ENCODE measurements at regions not wholly inside any gene's neighbourhood (a gene's known extent, or its start where the extent isn't known, plus 50 kb on each side); places are given as distances from the start of the nearest gene placed in this dataset.

- H3K9ac ChIP-seq (ENCODE audit: low read length in 2 of 2): no peak overlapping the region
- H3K27ac ChIP-seq (ENCODE audit: low read length): no peak overlapping the region
- no peak overlapping the region for H3K4me3 ChIP-seq (ENCODE audit: low read length in 2 of 2)
- peaks cover 0 to 2% of the 10 kb centered on the region in 2 donors for H3K9me3 ChIP-seq (ENCODE audit: control insufficient read depth in 2 of 2, low read length in 2 of 2)
- H3K4me1 ChIP-seq (ENCODE audit: control insufficient read depth, insufficient read depth, low read length): no peaks in the 10 kb centered on the region
- H3K36me3 ChIP-seq (ENCODE audit: control insufficient read depth in 2 of 2, insufficient read depth in 2 of 2, low read length in 2 of 2): no peaks in the 10 kb centered on the region
- no peaks in the 10 kb centered on the region for H3K27me3 ChIP-seq (ENCODE audit: control insufficient read depth in 1 of 2, insufficient read depth in 2 of 2, low read length in 2 of 2)
Measured at GRCh38 chr1:106277786-106278185, 778.7 kb upstream of the PRMT6 start.

DNA sequence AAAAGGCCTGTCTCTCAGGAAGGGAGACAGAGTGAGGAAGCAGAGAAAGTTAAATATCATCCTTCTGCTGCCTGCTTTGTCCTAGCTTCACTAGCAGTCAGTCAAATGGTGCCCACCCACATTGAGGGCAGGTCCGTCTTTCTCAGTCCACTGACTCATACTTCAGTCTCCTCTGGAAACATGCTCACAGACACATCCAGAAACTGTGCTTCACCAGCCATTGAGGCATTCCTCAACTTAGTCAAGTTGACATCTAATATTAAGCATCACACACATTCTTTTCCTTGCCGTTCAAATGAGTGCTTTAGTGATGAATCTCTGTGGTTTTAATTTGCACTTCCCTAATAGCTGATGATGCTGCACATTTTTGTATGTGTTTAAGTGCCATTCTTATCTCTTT, 777.8 kb upstream of the PRMT6 start:
- Histone ChIP-seq H3K4me1 (ENCODE audit: control insufficient read depth, insufficient read depth, low read length) (no peaks in the 10 kb centered on the region), H3K9ac (ENCODE audit: low read length in 2 of 2) (no peak overlapping the region), H3K9me3 (ENCODE audit: control insufficient read depth in 2 of 2, low read length in 2 of 2) (peaks cover 0 to 2% of the 10 kb centered on the region in 2 donors), H3K36me3 (ENCODE audit: control insufficient read depth in 2 of 2, insufficient read depth in 2 of 2, low read length in 2 of 2) (no peaks in the 10 kb centered on the region), H3K4me3 (ENCODE audit: low read length in 2 of 2) (no peak overlapping the region), H3K27ac (ENCODE audit: low read length) (no peak overlapping the region), H3K27me3 (ENCODE audit: control insufficient read depth in 1 of 2, insufficient read depth in 2 of 2, low read length in 2 of 2) (no peaks in the 10 kb centered on the region)

- H3K4me1 ChIP-seq (ENCODE audit: control insufficient read depth, insufficient read depth, low read length): no peaks in the 10 kb centered on the region
- no peak overlapping the region for H3K27ac ChIP-seq (ENCODE audit: low read length)
- H3K27me3 ChIP-seq (ENCODE audit: control insufficient read depth in 1 of 2, insufficient read depth in 2 of 2, low read length in 2 of 2): no peaks in the 10 kb centered on the region
- H3K9ac ChIP-seq (ENCODE audit: low read length in 2 of 2): no peak overlapping the region
- H3K4me3 ChIP-seq (ENCODE audit: low read length in 2 of 2): no peak overlapping the region
- H3K36me3 ChIP-seq (ENCODE audit: control insufficient read depth in 2 of 2, insufficient read depth in 2 of 2, low read length in 2 of 2): no peaks in the 10 kb centered on the region
- no peaks in the 10 kb centered on the region for H3K9me3 ChIP-seq (ENCODE audit: control insufficient read depth in 2 of 2, low read length in 2 of 2)
Measured at GRCh38 chr1:106289265-106289928, 767.1 kb upstream of the PRMT6 start.

DNA sequence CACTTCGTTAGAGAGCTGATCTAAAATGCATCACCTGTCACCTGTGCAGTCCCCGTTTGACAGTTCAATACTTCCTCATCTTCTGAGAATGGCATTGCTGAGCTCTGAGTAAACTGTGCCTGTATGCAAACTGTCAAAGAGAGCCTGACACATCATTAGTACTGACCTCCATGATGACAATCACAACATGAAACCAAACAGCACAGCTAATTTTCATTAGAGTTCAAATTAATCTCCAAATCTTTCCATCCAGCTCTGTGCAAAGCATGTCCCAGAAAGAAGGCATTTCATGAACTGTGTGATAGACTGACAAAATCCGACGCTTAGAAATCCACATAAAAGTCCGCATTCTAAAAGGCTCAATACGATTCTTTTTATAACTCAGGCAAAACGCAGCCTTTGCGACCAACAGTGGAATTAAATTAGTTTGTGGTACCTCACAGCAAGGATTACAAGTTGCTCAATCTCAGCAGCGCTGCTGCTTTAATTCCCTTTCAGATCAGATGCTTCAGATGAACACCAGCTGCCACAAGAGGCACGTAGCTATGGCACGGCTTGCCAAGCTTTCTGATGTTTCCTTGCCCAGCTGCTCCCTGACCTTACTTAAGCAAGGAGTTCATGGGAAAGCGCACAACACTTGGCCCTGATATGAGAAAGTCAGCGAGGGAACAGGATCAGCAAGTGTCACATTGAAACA, 765.5 kb upstream of the PRMT6 start:
- Histone ChIP-seq H3K9me3 (ENCODE audit: control insufficient read depth in 2 of 2, low read length in 2 of 2) (no peaks in the 10 kb centered on the region), H3K36me3 (ENCODE audit: control insufficient read depth in 2 of 2, insufficient read depth in 2 of 2, low read length in 2 of 2) (no peaks in the 10 kb centered on the region), H3K4me3 (ENCODE audit: low read length in 2 of 2) (no peak overlapping the region), H3K4me1 (ENCODE audit: control insufficient read depth, insufficient read depth, low read length) (no peaks in the 10 kb centered on the region), H3K27ac (ENCODE audit: low read length) (no peak overlapping the region), H3K9ac (ENCODE audit: low read length in 2 of 2) (no peak overlapping the region), H3K27me3 (ENCODE audit: control insufficient read depth in 1 of 2, insufficient read depth in 2 of 2, low read length in 2 of 2) (no peaks in the 10 kb centered on the region)

DNA sequence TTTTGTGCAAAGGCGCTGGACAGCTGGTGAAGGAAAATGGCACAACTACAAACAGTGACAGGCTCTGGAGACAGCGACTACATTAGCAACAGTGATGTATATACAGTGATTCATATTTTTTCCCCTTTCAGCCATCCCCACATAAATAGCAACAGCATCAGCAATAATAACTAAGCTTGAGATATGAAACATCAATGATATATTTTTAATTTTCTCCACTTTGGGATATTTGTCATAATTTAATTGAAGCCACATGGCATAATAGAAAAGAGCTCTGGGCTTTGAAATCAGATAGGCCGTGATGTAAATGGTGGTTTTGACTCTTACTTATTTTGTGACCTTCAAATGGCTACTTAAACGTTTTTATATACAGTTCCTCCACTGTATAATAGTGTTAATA, 764.3 kb upstream of the PRMT6 start:
- Histone ChIP-seq H3K9ac (ENCODE audit: low read length in 2 of 2) (no peak overlapping the region), H3K4me1 (ENCODE audit: control insufficient read depth, insufficient read depth, low read length) (no peaks in the 10 kb centered on the region), H3K9me3 (ENCODE audit: control insufficient read depth in 2 of 2, low read length in 2 of 2) (no peaks in the 10 kb centered on the region), H3K4me3 (ENCODE audit: low read length in 2 of 2) (no peak overlapping the region), H3K27ac (ENCODE audit: low read length) (no peak overlapping the region), H3K27me3 (ENCODE audit: control insufficient read depth in 1 of 2, insufficient read depth in 2 of 2, low read length in 2 of 2) (no peaks in the 10 kb centered on the region), H3K36me3 (ENCODE audit: control insufficient read depth in 2 of 2, insufficient read depth in 2 of 2, low read length in 2 of 2) (no peaks in the 10 kb centered on the region)

DNA sequence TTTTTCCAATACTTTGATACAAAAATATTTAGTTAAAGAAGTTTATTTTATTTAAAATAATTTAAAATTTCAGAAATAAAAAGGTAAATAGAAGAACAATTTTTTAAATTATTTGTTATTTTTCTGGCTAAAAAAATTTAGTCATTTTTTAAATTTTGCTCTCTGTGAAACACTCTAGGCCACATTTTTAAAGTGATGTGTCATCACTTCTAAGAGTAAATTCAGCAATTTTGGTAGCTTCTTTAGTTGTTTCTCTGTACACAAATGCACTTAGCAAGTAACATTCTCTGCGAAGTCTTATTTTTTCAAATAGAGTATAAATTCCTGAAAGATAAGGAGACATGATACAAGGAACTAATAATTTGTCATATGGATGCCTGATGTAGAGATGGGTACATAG, 760.0 kb upstream of the PRMT6 start:
- no peak overlapping the region for H3K9ac ChIP-seq (ENCODE audit: low read length in 2 of 2)
- no peak overlapping the region for H3K27ac ChIP-seq (ENCODE audit: low read length)
- H3K36me3 ChIP-seq (ENCODE audit: control insufficient read depth in 2 of 2, insufficient read depth in 2 of 2, low read length in 2 of 2): no peaks in the 10 kb centered on the region
- no peaks in the 10 kb centered on the region for H3K4me1 ChIP-seq (ENCODE audit: control insufficient read depth, insufficient read depth, low read length)
- H3K4me3 ChIP-seq (ENCODE audit: low read length in 2 of 2): no peak overlapping the region
- no peaks in the 10 kb centered on the region for H3K27me3 ChIP-seq (ENCODE audit: control insufficient read depth in 1 of 2, insufficient read depth in 2 of 2, low read length in 2 of 2)
- H3K9me3 ChIP-seq (ENCODE audit: control insufficient read depth in 2 of 2, low read length in 2 of 2): no peaks in the 10 kb centered on the region

DNA sequence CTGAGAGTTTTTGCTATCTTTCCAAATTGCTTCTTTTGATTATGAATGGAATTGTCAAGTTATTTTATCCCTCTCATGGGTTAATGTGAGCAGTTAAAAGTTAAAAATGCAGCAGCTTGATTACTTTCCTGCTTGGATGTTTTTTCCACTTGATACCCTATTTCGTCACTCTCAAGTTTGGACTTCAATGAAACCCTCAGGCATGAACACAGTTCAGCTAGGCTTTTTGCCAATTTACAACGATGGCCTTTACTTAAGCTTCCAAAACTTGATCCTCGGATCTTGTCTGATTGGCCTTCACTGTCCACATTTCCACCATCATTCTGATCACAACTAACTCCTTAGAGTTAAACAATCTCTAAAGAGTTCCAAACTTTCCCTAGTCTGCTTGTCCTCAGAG, 752.4 kb upstream of the PRMT6 start:
- H3K27me3 ChIP-seq (ENCODE audit: control insufficient read depth in 1 of 2, insufficient read depth in 2 of 2, low read length in 2 of 2): no peaks in the 10 kb centered on the region
- no peak overlapping the region for H3K9ac ChIP-seq (ENCODE audit: low read length in 2 of 2)
- no peak overlapping the region for H3K27ac ChIP-seq (ENCODE audit: low read length)
- no peak overlapping the region for H3K4me3 ChIP-seq (ENCODE audit: low read length in 2 of 2)
- H3K36me3 ChIP-seq (ENCODE audit: control insufficient read depth in 2 of 2, insufficient read depth in 2 of 2, low read length in 2 of 2): no peaks in the 10 kb centered on the region
- H3K4me1 ChIP-seq (ENCODE audit: control insufficient read depth, insufficient read depth, low read length): no peaks in the 10 kb centered on the region
- peaks cover 5 to 9% of the 10 kb centered on the region in 2 donors for H3K9me3 ChIP-seq (ENCODE audit: control insufficient read depth in 2 of 2, low read length in 2 of 2)

DNA sequence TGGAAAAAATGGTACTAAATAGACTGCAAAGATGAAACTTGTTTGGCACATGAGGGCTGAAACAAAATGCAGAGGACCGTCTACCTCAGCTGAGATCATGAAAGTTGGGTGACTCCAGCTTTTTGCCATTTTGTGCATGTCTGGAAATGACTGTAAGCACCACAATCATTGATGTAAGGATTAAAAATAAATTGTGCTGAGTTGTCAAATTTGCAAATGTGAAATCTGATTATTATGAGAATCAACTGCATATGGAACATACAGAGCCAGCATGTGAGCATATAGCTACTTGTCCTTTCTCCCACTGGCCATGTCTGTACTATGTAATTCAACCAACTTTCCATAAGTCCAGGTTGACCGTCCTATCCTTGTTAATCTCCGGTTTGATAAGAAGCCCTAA, 736.9 kb upstream of the PRMT6 start:
- Histone ChIP-seq H3K9ac (ENCODE audit: low read length in 2 of 2) (no peak overlapping the region), H3K4me3 (ENCODE audit: low read length in 2 of 2) (no peak overlapping the region), H3K27me3 (ENCODE audit: control insufficient read depth in 1 of 2, insufficient read depth in 2 of 2, low read length in 2 of 2) (no peaks in the 10 kb centered on the region), H3K27ac (ENCODE audit: low read length) (no peak overlapping the region), H3K9me3 (ENCODE audit: control insufficient read depth in 2 of 2, low read length in 2 of 2) (no peaks in the 10 kb centered on the region), H3K36me3 (ENCODE audit: control insufficient read depth in 2 of 2, insufficient read depth in 2 of 2, low read length in 2 of 2) (no peaks in the 10 kb centered on the region), H3K4me1 (ENCODE audit: control insufficient read depth, insufficient read depth, low read length) (no peaks in the 10 kb centered on the region)

GRCh38 chr1:106325600-106325999, 730.9 kb upstream of the PRMT6 start:
- Histone ChIP-seq H3K27ac (ENCODE audit: low read length) (no peak overlapping the region), H3K4me3 (ENCODE audit: low read length in 2 of 2) (no peak overlapping the region), H3K9me3 (ENCODE audit: control insufficient read depth in 2 of 2, low read length in 2 of 2) (no peaks in the 10 kb centered on the region), H3K4me1 (ENCODE audit: control insufficient read depth, insufficient read depth, low read length) (no peaks in the 10 kb centered on the region), H3K9ac (ENCODE audit: low read length in 2 of 2) (no peak overlapping the region), H3K36me3 (ENCODE audit: control insufficient read depth in 2 of 2, insufficient read depth in 2 of 2, low read length in 2 of 2) (no peaks in the 10 kb centered on the region), H3K27me3 (ENCODE audit: control insufficient read depth in 1 of 2, insufficient read depth in 2 of 2, low read length in 2 of 2) (no peaks in the 10 kb centered on the region)

GRCh38 chr1:106344494-106344893, 712.0 kb upstream of the PRMT6 start:
- H3K9ac ChIP-seq (ENCODE audit: low read length in 2 of 2): no peak overlapping the region
- no peaks in the 10 kb centered on the region for H3K4me1 ChIP-seq (ENCODE audit: control insufficient read depth, insufficient read depth, low read length)
- H3K27ac ChIP-seq (ENCODE audit: low read length): no peak overlapping the region
- H3K4me3 ChIP-seq (ENCODE audit: low read length in 2 of 2): no peak overlapping the region
- H3K9me3 ChIP-seq (ENCODE audit: control insufficient read depth in 2 of 2, low read length in 2 of 2): peaks cover 0 to 4% of the 10 kb centered on the region in 2 donors
- no peaks in the 10 kb centered on the region for H3K36me3 ChIP-seq (ENCODE audit: control insufficient read depth in 2 of 2, insufficient read depth in 2 of 2, low read length in 2 of 2)
- H3K27me3 ChIP-seq (ENCODE audit: control insufficient read depth in 1 of 2, insufficient read depth in 2 of 2, low read length in 2 of 2): no peaks in the 10 kb centered on the region

- no peaks in the 10 kb centered on the region for H3K4me1 ChIP-seq (ENCODE audit: control insufficient read depth, insufficient read depth, low read length)
- no peak overlapping the region for H3K9ac ChIP-seq (ENCODE audit: low read length in 2 of 2)
- no peak overlapping the region for H3K4me3 ChIP-seq (ENCODE audit: low read length in 2 of 2)
- no peaks in the 10 kb centered on the region for H3K36me3 ChIP-seq (ENCODE audit: control insufficient read depth in 2 of 2, insufficient read depth in 2 of 2, low read length in 2 of 2)
- no peaks in the 10 kb centered on the region for H3K27me3 ChIP-seq (ENCODE audit: control insufficient read depth in 1 of 2, insufficient read depth in 2 of 2, low read length in 2 of 2)
- peaks cover 0 to 4% of the 10 kb centered on the region in 2 donors for H3K9me3 ChIP-seq (ENCODE audit: control insufficient read depth in 2 of 2, low read length in 2 of 2)
- H3K27ac ChIP-seq (ENCODE audit: low read length): no peak overlapping the region
Measured at GRCh38 chr1:106360252-106360651, 696.2 kb upstream of the PRMT6 start.

All from stomach smooth muscle (tissue), 2 donors.